ENCODE measurements at regions not wholly inside any gene's neighbourhood (a gene's known extent, or its start where the extent isn't known, plus 50 kb on each side); places are given as distances from the start of the nearest gene placed in this dataset.

DNA sequence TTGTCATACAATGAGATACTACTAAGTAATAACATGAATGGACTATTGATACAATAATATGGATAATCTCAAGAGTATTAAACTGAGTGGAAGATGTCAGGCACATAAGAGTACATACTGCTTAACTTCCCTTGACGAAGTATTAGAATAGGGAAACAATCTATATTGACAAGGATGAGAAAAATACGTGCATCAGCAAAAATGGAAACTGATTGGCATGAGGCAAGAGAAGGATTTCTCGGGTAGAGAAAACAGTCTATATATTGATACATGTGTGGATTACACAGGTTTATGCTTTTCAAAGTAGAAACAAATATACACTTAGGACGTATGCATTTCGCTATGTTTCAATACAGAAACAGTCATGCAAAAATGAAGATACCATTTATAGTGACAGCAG, 57.4 kb downstream of the PRR20E start:
- DNase-seq, result no peak

DNA sequence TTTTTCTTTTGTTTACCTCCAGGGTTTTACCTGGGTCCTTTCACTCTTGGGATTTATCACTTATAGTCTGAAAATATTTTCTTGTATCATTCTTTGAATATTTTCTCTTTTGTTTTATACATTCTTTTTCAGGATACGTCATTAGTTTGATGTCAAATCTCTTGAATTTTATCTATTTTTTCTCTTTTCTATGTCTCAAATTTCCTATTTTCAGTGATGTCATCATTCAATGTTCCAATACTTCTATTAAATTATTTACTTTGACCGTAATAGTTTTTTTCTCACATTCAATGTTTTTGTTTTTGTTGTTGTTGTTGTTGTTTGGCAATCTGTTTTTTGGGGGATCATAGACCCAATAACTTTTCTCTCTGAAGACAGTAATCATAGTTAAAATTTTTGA, 83.5 kb downstream of the PRR20E start:
- DNase-seq, result no peak

DNA sequence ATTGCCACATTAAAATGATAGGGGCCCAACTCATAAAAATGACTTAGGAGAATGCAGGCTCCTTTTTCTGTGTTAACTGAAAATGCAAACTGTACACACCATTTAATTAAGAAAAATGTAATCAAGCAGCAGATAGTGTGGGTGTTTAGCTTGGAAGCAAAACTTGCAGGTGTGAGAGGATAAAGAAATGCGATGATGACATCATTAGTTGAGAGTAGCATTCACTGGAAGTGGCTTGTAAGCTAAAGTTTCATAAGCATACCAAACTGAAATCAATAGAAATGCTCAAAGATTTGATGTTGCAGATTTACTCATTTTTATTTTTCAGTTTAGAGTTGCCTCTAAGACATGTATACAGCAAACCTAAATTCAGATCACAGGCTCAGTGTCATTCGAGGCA, 86.6 kb downstream of the PRR20E start:
- no peak for DNase-seq

DNA sequence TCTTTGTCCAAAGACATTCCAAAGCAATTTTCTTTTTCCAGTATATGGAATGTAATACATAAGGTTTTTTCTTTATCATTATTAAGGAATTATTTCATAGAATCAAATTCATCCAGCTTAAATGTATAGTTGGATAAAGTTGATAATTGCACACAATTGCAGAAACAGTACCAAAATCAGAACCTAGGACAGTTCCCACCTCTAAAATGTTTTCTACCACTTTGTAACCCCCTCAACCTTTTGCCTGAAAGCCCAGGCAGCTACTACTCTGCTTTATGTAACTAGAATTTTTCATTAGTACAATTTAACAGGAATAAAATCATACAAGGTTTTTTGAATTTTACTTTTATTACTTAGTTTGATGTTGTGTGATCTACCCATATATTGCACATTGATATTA, 98.0 kb downstream of the PRR20E start:
- DNase-seq, result no peak

DNA sequence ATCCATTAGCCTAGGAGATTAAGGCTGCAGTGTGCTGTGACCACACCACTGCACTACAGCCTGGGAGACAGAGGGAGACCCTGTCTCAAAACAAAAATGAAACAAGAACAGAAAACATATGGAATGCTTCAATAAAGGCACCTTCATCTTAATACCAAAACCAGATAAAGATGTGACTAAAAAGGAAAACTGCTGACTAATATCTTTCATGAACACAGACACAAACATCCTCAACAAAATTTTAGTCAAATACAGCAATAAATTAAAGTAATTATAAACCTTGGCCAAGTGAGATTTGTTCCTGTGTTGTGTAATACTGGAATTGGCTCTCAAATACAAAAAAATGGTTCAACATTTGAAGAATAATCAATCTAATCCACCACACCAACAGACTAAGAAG, 103.5 kb downstream of the PRR20E start:
- no peak for DNase-seq

DNA sequence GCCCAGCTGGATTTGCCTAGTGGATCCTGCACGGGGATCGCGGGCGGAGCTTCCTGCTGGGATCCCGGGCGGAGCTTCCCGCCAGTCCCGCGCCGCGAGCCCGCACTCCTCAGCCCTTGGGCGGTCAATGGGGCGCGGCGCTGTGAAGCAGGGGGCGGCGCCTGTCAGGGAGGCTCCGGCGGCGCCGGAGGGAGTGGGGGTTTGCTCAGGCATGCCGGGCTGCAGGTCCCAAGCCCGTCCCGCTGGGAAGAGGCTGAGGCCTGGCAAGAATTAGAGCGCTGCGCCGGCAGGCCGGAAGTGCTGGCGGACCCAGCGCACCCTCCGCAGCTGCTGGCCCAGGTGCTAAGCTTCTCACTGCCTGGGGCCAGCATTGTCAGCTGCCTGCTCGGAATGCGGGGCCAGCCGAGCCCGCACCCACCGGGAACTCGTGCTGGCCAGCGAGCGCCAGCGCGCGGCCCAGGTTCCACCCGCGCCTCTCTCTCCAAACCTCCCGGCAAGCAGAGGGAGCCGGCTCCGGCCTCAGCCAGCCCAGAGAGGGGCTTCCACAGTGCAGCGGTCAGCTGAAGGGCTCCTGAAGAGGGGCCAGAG, 119.6 kb downstream of the PRR20E start:
- no peak for DNase-seq

DNA sequence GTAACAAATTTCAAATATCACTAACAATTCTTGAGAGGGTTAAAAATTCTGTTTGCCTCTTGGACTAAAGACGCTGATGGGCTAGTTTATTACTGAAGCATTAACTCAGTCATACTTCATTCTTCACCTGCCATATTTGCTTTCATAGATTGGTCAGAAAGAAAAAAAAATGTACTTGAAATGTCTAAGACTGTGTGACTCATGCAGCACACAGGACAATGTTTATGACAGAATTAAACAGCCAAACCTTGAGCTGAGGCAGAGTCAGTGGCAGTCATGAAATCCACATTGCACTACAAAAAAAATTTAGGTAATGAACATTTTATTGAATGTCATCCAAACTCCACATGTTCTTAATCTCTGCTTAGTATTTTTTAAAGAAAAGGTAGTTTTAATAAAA, 135.6 kb downstream of the PRR20E start:
- no peak for DNase-seq

DNA sequence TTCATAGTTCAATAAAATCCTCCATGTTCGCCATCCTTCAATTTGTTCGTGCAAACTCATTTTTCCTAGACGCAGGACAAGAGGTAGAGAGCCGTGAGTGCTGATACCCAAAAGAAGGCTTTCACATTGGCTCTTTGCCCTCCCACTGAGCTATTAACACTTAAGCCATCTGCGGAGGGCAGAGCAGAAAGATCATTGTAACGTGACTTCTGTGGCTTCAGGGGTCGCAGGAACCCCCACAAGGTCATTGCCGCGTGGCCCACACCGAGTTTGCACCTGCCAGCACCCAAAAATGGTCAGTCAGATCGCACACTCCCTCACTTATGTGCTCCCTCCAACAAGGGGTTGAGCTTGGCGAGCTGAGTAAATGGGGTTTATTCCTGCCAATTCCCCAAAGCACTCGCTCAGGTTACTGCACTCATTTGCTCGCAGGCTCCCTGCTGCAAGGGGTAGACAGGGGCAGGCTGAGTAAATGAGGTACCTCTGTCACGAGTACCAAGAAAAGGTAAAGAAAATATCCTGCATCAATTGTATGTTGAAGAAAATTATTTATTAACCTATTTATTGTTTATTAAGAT, 144.1 kb downstream of the PRR20E start:
- no peak for DNase-seq

DNA sequence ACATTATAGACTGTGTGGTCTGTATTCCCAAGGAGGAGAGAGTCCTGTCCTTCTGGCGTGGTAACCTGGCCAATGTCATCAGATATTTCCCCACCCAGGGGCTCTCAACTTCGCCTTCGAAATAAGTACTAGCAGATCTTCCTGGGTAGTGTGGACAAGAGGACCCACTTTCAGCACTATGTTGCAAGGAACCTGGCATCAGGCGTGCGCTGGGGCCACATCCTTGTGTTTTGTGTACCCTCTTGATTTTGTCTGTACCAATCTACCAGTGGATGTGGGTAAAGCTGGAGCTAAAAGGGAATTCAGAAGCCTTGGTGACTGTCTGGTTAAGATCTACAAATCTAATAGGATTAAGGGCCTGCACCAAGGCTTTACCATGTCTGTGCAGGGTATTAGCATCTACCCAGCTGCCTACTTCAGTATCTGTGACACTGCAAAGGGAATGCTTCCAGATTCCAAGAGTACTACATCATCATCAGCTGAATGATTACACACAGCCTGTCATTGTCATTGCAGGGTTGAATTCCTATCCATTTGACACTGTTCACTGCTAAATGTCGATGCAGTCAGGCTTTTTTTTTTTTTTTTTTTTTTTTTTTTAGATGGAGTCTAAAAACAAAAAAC, 148.0 kb downstream of the PRR20E start:
- DNase-seq, result no peak

DNA sequence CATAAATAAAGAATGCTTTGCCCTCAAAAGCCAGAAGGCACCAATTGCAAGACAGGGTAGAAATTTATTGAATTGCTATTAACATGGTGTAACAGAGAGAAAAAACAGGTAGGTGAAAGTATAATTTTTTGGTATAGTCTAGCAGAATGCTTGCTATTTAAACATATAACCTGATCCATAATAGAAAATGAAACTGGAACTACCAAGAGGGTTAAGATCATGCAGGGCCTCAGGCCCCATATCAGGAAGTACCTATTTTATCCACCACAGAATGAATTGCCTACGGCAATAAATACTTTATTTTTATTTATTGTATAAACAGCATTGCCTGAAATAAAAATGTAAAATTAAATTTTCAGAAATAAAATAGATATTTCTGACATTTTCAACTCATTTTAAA, 159.5 kb downstream of the PRR20E start:
- no peak for DNase-seq

DNA sequence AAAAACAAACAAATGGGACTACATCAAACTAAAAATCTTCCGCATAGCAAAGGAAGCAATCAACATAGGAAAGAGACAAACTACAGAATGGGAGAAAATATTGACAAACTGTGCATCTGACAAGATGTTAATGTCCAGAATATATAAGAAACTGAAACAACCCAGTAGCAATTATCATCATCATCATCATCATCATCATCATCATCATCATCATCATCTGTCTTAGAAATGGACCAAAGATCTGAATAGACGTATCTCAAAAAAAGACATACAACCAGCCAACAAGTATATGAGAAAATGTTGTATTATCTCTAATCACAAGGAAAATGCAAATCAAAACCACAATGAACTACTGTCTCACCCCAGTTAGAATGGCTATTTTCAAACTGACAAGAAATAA, 173.9 kb downstream of the PRR20E start:
- DNase-seq, result no peak

DNA sequence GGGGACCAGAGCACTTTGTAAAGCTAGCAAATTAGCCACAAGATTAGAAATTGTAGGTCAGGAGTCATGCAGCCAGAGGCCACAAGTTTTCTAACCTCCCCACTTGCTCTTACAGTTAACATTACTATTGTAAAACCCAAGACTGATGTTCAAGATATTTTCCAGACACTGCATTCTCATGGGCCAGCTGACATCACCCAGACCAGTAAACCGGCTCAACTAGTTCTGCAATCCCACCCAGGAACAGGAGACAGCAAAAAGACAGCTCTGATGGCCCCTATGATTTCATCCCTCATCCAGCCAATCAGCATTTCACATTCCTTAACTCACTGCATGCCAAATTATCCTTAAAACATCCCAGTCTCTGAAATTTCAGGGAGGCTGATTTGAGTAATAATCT, 178.5 kb downstream of the PRR20E start:
- no peak for DNase-seq

DNA sequence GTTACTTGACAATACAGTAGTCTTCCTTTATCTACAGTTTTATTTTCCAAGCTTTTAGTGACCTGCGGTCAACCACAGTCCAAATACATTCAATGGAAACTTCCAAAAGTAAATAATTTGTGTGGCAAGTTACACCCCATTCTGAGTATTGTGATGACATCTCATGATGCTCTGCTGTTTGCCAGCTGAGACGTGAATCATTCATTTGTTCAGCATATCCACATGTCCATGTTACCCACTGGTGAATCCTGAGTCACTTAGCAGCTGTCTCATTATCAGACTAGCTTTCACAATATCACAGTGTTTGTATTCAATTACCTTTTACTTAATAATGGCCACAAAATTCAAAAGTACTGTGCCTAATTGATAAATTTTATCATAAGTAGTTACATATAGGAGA, 179.8 kb downstream of the PRR20E start:
- DNase-seq, result no peak

DNA sequence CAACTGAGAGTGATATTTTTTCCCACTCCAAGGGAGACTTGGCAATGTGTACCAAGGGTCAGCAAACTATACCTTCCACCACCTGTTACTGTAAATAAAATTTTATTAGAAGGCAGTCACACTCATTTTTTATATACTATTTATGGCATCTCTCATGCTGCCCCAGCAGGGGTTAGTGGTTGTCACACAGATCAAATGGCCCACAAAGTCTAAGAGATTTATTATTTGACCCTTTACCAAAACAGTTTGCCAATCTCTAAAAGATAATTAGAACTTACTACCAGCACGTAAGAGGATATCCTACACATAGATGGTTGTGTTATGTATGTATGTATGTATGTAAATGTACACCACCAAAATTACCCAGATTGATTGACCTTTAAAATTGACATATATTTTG, 185.1 kb downstream of the PRR20E start:
- DNase-seq, result no peak

DNA sequence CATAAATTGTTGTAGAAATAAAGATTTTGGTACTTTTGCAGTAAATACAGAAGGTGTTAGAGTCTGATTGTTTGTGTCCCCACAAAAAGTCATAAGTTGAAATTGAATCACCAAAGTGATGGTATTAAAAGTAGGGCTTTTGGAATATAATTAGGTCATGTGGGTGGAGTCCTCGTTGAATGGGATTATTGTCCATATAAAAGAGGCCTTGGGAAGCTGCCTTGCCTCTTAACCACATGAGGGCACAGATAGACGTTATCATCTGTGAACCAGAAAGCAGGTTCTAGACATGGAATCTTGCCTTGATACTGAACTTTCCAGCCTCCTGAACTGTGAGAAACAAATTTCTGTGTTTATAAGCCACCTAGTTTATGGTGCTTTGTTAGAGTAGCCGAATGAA, 186.8 kb downstream of the PRR20E start:
- no peak for DNase-seq

DNA sequence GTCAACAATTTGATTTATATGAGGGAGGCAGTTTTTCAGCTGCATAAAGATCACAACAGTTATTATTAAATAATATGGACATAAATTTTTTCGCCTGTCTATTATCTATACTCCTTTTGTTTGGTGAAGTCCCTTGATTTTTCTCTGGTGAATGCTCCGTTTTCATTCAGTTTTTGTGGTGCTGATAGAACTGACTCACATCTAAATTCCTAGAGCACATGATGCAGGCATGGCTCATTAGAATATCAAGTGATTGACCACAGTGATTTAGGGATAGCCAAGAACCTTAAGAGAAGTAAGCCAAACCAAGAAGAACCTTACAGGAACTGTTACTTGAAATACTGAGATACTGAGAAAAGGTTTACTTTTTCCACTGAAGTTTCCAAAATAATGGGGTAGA, 208.9 kb downstream of the PRR20E start:
- DNase-seq, result no peak

DNA sequence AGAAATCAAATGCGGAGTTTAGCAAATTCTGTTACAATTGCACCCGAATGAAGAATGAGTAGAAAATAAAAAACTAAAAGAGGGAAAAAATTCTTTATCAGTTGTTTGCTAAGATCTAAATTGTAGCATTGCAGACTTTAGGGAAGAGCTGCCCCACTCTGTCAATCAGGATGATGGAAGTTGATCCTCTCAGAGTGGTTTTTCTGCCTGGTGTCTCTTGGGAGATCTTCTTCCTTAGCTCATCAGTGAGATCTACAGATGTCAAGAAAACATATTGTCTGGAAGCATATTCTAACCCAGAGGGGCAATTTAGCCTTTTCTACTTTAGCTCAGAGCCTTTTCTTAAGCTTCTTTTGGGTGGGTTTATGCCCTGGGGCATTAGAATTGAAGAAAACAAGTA, 223.2 kb upstream of the PCDH17 start:
- no peak for DNase-seq

DNA sequence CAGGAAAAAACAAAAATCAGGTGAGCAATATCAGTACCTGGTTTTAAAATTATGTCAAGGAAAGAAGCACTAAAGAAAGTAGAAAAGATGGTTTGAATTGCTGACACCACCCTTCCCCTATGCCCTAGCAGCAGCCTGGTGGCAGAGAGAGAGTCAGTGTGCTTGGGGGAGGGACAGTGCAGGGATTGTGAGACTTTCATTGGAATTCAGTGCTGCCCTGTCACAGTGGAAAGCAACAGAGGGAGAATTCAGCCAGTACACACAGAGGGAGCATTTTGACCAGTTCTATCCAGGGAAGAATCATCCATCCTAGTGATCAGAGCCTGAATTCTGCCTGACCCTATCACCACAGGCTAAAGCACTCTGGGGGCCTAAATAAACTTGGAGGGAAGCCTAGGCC, 222.4 kb upstream of the PCDH17 start:
- DNase-seq, result no peak

DNA sequence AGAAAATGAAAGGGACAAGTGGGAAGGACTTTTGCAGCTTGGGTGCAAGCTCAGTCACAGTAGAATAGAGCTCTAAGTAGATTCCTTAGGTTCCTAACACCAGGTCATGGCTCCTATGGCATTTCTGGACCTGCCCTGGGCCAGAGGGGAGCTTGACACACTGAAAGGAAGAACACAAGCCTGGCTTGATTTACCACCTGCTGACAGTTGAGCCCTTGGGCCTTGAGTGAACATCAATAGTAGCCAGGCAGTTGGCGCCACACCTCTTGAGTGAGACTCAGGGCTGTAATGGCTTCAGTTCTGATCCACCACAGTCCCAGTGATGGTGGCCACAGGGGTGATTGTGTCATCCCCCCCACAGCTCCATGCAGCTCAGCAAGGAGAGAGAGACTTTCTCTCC, 221.9 kb upstream of the PCDH17 start:
- no peak for DNase-seq

DNA sequence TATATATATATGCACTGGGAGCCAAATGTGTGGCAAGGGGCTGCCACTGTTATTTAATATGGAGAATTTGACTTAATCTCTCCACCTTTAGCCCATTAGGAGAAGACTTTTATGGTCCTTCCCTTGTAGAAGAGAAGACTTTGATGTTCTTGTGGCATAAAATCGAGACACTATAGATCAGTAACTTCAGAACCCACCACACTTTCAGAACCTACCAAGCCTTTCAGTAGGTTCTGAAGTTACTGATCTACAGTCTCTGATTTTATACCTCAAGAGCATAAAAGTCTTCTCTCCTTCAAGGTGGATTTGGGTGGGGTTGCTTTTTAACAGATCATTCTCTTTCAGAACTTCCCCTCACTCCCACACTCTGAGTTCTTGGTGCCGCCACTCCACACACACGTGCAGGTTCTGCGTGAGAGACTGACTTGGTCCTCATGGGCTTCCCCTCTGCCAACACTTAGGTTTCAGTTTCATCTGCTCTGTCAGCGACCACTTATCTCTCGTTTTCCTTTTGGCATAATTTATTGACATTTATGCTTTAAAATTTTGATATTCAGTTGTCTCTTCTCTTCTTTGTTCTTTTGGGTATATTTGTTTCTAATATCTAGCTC, 213.4 kb upstream of the PCDH17 start:
- no peak for DNase-seq

DNA sequence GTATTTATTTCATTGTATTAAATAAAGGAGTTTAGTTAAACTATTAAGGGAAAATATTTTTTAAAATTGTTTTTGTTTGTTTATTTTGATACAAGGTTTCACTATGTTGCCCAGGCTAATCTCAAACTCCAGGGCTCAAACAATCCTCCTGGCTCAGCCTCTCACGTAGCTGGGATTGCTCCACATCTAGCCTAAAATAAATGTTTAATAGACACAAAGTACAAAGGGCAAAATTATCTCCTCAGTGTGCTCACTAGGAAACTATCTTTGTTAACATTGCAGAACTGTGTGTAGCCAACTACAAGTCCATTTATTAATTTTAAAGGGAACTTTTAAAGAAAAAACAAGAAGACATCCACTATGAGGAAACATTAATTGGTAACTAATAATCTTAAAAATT, 207.2 kb upstream of the PCDH17 start:
- DNase-seq, result no peak

DNA sequence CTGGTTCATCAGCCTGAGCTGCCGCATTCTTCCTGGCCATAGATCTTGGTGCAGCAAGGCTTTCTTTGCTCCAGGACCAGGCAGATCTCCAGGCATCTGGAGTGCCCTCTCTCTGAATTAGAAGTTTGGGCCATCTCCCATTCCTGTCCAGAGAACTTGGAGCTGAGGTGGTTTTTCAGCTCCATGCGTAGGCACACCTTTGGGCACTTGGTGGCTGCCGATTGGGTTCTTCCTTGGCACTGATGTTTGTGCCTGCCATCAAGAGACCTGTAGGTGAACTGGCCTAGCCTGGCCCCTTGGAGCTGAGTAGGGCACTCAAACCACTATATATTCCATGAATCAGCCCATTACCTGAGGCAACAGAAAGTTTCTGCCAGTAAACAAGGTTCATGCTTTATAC, 206.0 kb upstream of the PCDH17 start:
- DNase-seq, result no peak

DNA sequence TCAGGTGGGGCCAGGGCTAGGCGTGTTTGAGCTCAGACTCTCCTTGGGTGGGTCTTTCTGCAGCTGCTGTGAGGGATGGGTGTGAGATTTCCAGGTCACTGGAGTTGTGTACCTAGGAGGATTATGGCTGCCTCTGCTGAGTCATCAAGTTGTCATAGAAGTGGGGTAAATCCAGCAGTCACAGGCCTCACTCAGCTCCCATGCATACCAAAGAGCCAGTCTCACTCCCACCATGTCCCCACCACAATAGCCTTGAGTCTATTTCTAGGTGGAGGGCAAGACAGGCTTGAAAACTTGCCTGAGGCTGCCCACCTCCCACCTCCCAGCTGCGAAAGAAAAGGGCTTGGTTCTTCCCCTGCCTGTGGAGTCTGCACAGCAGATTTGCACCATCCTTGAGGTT, 194.0 kb upstream of the PCDH17 start:
- DNase-seq, result no peak

DNA sequence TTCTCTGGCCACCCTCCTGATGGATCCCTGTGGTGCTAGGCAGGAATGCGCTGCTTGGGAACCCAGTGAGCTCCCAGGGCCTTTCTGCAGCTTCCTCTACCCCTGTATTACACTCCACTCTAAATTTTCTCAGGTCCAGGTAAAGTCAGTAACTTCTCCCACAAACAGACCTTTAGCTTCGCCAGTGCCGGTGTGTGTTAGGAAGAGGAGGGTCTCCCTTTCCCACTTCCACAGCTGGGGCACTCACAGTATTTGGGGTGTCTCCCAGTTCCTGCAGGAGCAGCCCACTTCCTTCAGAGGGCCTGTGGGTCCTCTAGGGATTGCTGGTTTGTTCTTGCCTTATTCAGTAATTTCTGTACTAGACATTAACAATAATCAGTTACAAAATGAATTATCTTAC, 193.5 kb upstream of the PCDH17 start:
- DNase-seq, result no peak

DNA sequence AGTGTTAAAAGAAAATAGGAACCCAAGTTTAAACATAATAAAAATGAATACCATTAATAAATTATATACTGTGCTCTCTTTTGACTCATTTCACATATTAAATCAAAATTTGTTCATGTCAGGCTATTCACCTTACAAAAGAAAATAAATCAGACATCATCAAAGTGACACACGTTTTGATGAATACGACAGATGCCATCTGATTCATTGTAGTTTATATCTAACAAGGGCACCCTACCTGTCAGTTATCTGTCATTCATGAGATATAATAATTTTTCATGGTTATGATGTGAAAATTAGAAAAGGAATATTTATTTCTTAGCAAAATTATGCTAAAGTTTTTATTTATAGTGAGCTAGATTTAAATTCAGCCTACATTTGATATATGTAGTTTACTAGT, 188.1 kb upstream of the PCDH17 start:
- DNase-seq, result no peak

Measured in NCI-H1048 (cell line).